ENCODE measurements at regions not wholly inside any gene's neighbourhood (a gene's known extent, or its start where the extent isn't known, plus 50 kb on each side); places are given as distances from the start of the nearest gene placed in this dataset.

DNA sequence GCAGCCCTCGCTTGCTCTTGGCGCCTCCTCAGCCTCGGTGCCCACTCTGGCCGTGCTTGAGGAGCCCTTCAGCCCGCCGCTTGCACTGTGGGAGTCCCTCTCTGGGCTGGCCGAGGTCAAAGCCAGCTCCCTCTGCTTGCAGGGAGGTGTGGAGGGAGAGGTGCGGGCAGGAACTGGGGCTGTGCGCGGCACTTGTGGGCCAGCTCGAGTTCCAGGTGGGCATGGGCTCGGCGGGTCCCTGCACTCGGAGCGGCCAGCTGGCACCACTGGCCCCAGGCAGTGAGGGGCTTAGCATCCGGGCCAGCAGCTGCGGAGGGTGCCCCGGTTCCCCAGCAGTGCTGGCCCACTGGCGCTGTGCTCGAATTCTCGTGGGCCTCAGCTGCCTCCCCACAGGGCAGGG, 152.1 kb upstream of the SEMA3C start:
- TF ChIP-seq CTCF (IDR thresholded peaks at IDR 0.05; ENCODE audit: insufficient read depth, low read depth, low read length) (no peak), EZH2 (IDR thresholded peaks at IDR 0.05; ENCODE audit: insufficient read depth, low read length) (no peak)

All from astrocyte (in vitro differentiated cells and primary cell).